Left lung (tissue), 4 donors: ENCODE measurements at regions not wholly inside any gene's neighbourhood (a gene's known extent, or its start where the extent isn't known, plus 50 kb on each side); places are given as distances from the start of the nearest gene placed in this dataset.

Experiments
- ATAC-seq: fragments of 200-7000 bp; cut with Tn5 transposase; one replicate; pipeline ENCODE4 v1.9.1; 2020; ENCODE audit warnings: moderate library complexity
- DNase-seq, 4 donors: peaks; one replicate each; pipeline ENCODE4 v3.0.0-alpha.2; 2013 to 2020
- H3K27ac ChIP-seq, 2 donors: fragments of 200-600 bp; sonication (generic) in 1 of 2; one replicate each; pipeline versions ENCODE4 v1.5.0 to v1.8.0; 2020 to 2021
- H3K27me3 ChIP-seq, 2 donors: fragments of 200-600 bp; sonication (generic) in 1 of 2; one replicate each; pipeline versions ENCODE4 v1.5.0 to v1.8.0; 2020 to 2021
- H3K36me3 ChIP-seq, 2 donors: fragments of 200-600 bp; sonication (generic) in 1 of 2; one replicate each; pipeline versions ENCODE4 v1.5.0 to v1.8.0; 2020 to 2021
- H3K4me1 ChIP-seq, 2 donors: fragments of 200-600 bp; one replicate each; pipeline ENCODE4 v1.8.0; 2021
- H3K4me3 ChIP-seq, 2 donors: fragments of 200-600 bp; sonication (generic) in 1 of 2; one replicate each; pipeline versions ENCODE4 v1.5.0 to v1.8.0; 2020 to 2021; ENCODE audit warnings: mild to moderate bottlenecking in 1 of 2
- H3K9me3 ChIP-seq, 2 donors: fragments of 200-600 bp; sonication (generic) in 1 of 2; one replicate each; pipeline versions ENCODE4 v1.5.0 to v1.8.0; 2020 to 2021
- CTCF ChIP-seq, 2 donors: fragments of 200-600 bp; sonication (generic) in 1 of 2; IDR thresholded peaks; one replicate each; pipeline versions ENCODE4 v1.5.0 to v1.8.0; 2021; ENCODE audit warnings: antibody characterized with exemption in 2 of 2
- intact Hi-C, 2 donors: fragments of 100-400 bp; cut with DNase I; formaldehyde crosslinking; loops; one replicate each; pipeline versions ENCODE4 v1.11.2 to v1.14.2; 2022
- donor health status: DM: no; HTN: yes; CAD: no.
- donor health status: DM: no; HTN: no; CAD: no.

- TF ChIP-seq CTCF (IDR thresholded peaks at IDR 0.05), result no peak
- Histone ChIP-seq H3K27me3 (no peaks in the 10 kb centered on the region), H3K4me3 (no peak overlapping the region), H3K36me3 (no peaks in the 10 kb centered on the region), H3K27ac (no peak overlapping the region), H3K9me3 (no peaks in the 10 kb centered on the region), H3K4me1 (no peaks in the 10 kb centered on the region)
- intact Hi-C loops, result no loop called here
- ATAC-seq, result no peak
- DNase-seq, result no peak
These were observed 334.7 kb downstream of the HRH4 start for GRCh38 chr18:24795129-24795528.

- no peaks in the 10 kb centered on the region for H3K36me3 ChIP-seq
- ATAC-seq (no peak), DNase-seq (no peak)
- H3K4me1 ChIP-seq, result no peaks in the 10 kb centered on the region
- H3K4me3 ChIP-seq, result no peak overlapping the region
- no peak overlapping the region for H3K27ac ChIP-seq
- intact Hi-C loops, result no loop called here
- H3K27me3 ChIP-seq, result no peaks in the 10 kb centered on the region
- H3K9me3 ChIP-seq, result no peaks in the 10 kb centered on the region
- TF ChIP-seq CTCF (IDR thresholded peaks at IDR 0.05), result no peak
These were observed 337.5 kb downstream of the HRH4 start for GRCh38 chr18:24797981-24798380.

- ATAC-seq (no peak), DNase-seq (no peak)
- TF ChIP-seq CTCF (IDR thresholded peaks at IDR 0.05), result no peak
- Histone ChIP-seq H3K9me3 (no peaks in the 10 kb centered on the region), H3K36me3 (no peaks in the 10 kb centered on the region), H3K4me1 (no peaks in the 10 kb centered on the region), H3K27me3 (no peaks in the 10 kb centered on the region), H3K4me3 (no peak overlapping the region), H3K27ac (no peak overlapping the region)
- intact Hi-C loops, result no loop called here
These were observed 338.7 kb downstream of the HRH4 start for GRCh38 chr18:24799176-24799575.

- DNase-seq (peak in 1 of 4 donors; percentile 16), ATAC-seq (peak; percentile 86)
- Histone ChIP-seq H3K36me3 (no peaks in the 10 kb centered on the region), H3K27me3 (no peaks in the 10 kb centered on the region), H3K9me3 (no peaks in the 10 kb centered on the region), H3K4me3 (no peak overlapping the region), H3K4me1 (no peaks in the 10 kb centered on the region), H3K27ac (peak overlapping the region in 1 of 2 donors; percentile 8)
- intact Hi-C loops, result no loop called here
- TF ChIP-seq CTCF (IDR thresholded peaks at IDR 0.05), result no peak
These were observed 339.3 kb downstream of the HRH4 start for GRCh38 chr18:24799720-24800119.

GRCh38 chr18:24801001-24801400 is 340.6 kb downstream of the HRH4 start:
- Histone ChIP-seq H3K9me3 (no peaks in the 10 kb centered on the region), H3K4me1 (no peaks in the 10 kb centered on the region), H3K4me3 (no peak overlapping the region), H3K27ac (peak overlapping the region in 1 of 2 donors; percentile 36), H3K36me3 (no peaks in the 10 kb centered on the region), H3K27me3 (no peaks in the 10 kb centered on the region)
- intact Hi-C loops, result no loop called here
- DNase-seq, result no peak
- ATAC-seq, result peak; percentile 80
- no peak for TF ChIP-seq CTCF (IDR thresholded peaks at IDR 0.05)
